ENCODE measurements at regions not wholly inside any gene's neighbourhood (a gene's known extent, or its start where the extent isn't known, plus 50 kb on each side); places are given as distances from the start of the nearest gene placed in this dataset.

DNA sequence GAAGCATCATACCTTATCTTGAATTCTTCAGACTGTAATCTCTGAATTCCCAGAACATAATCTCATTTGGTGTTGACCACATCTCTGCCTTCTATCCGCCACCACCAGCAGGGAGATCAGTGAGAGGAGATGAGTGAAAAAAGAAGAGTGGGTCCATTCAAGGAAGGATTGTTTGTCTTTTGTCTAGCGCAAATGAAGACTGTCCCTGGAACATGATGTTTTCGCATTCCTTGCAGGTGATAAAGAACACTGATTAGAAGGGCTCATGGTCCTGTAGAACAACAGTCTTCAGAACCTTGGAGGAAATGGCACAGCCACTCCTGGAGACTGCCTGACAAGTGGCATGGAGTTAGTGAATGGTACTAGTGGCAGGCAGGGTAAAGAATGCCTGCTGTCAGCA lies 869.6 kb downstream of the JRKL start:
- TF ChIP-seq EZH2phosphoT487 (IDR thresholded peaks at IDR 0.05) = no peak
- TF ChIP-seq, protein P1, sequence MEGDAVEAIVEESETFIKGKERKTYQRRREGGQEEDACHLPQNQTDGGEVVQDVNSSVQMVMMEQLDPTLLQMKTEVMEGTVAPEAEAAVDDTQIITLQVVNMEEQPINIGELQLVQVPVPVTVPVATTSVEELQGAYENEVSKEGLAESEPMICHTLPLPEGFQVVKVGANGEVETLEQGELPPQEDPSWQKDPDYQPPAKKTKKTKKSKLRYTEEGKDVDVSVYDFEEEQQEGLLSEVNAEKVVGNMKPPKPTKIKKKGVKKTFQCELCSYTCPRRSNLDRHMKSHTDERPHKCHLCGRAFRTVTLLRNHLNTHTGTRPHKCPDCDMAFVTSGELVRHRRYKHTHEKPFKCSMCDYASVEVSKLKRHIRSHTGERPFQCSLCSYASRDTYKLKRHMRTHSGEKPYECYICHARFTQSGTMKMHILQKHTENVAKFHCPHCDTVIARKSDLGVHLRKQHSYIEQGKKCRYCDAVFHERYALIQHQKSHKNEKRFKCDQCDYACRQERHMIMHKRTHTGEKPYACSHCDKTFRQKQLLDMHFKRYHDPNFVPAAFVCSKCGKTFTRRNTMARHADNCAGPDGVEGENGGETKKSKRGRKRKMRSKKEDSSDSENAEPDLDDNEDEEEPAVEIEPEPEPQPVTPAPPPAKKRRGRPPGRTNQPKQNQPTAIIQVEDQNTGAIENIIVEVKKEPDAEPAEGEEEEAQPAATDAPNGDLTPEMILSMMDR (IDR thresholded peaks at IDR 0.05) = no peak
